Right kidney (tissue), 1 donor: ENCODE measurements at regions not wholly inside any gene's neighbourhood (a gene's known extent, or its start where the extent isn't known, plus 50 kb on each side); places are given as distances from the start of the nearest gene placed in this dataset.

Experiments
- DNase-seq: peaks from one replicate; pipeline ENCODE4 v3.0.0-alpha.2; 2016

DNA sequence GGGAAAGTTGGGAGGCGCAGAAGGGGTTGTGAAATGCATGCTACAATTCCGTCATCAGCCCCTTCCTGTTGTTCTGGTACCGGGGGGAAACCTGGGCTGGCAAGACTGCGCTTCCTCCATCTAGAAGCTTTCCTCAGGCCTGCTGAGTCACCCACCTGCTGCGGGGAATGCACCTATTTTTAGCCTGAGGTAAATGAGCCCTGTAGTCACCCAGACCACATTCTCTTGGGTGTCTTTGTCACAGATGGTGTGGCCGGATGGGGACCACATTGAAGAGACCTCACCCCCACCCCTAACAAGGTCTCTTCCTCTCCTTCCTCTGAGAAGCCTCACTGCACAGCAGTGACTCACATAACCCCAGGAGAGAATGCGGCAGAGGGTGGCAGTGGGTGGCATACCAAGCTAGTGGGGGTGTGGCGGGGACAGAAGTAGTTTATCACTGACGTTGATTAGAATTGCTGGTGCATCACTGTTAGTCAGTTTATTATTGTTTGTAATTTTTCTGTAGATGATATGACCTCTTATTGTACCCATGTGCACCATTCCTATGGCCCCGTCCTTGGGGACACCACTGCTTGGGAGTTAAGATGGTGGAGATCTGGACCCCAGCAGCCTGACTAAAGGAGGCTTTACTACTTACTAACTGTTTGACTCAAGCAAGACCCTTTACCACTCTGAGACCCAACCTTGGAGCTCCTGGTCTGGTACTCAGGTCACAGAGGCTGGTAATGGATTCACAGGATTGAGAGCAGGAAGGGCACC lies 83.0 kb upstream of the DUSP5 start:
- DNase-seq: no peak

DNA sequence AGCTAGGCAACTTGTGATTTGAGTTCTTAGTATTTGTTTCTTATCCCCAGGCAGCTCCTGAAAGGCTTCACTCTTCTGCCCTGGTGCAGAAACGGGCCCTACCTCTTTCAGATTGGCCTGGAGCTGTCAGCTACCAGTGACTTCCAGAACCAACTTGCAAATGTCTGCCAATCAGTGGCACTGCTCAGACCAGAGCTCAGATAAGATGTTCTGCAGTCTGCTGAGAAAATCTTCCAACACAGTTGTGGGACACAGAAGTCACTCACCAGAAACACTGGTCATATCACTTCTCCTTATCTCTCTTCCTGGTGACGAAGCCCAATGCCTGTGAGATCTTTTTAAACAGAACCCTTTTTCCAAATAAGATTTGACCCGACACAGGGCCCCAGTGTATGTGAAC lies 81.9 kb upstream of the DUSP5 start:
- no peak for DNase-seq

DNA sequence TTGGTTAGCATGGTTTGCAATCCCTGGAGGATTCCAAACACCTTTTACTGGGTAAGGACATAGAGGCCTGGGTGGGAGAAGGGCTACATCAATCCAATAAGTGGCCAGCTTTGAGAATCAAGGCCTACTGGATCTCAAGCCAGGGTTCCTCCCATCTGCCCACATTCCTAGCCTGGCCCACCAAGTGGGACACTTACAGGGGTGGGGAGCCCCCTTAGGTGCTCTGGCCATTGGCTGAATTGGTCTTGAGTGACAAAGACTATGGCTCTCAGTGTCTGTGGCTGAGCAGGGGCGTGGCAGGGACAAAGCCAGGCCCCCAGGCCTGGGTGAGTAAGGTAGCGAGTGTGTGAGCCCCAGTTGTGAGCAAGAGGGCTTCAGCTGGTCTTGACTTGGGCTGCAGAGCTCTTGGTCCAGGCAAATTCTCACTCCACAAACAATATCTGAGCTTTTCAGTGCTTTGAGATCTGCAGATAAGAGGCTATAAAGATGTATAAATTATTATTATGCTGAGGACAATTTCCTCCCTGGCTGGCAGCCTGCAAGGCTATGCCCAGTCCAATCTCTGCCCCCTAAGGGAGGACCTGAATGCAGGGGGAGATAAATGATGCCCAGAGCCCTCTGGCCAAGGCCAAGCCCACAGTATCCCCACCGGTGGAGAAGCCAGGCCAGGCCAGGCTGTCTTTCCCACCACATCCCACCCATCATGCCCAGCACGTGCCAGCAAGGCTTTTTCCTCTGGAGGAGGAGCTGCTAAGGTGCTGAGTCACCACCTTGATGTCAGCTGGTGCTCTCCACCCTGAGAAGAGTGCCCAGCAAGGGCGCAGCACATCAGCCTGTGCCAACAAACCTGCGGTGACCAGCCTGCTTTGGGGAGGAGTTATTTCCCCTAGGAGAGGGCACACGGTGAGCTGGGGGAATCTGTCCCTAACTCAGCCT lies 80.7 kb upstream of the DUSP5 start:
- DNase-seq: no peak

DNA sequence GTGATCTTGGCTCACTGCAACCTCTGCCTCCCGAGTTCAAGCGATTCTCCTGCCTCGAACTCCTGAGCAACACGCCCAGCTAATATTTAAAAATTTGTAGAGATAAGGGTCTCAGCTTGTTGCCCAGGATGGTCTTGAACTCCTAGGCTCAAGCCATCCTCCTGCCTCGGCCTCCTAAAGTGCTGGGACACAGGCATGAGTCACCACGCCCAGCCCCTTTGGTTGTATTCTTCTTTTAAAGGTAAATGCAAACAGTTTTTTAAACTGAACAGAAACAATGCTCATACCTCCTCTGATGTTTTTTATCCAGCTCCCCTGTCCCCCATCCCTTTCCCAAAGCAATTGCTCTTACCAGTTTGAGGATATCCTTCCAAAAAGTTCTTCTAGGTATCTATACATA lies 79.5 kb upstream of the DUSP5 start:
- no peak for DNase-seq

DNA sequence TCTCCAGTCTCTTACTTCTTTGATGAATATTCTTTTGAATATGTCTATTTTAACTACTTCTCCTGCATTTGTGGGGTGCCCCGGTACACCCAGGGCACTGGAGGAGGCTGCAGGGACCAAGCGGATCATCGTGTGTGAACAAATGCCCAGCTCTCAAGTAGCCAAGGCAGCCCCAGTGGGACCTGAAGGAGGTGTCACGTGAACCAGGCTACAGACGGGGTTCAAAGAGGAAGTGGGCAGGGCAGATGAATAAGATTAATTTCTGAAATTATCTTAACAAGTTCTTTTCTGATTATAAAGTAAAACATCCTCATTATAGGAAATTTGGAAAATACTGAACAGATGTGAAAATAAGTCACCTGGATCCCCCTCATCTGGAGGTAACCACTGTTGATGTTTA lies 78.4 kb upstream of the DUSP5 start:
- DNase-seq: no peak

DNA sequence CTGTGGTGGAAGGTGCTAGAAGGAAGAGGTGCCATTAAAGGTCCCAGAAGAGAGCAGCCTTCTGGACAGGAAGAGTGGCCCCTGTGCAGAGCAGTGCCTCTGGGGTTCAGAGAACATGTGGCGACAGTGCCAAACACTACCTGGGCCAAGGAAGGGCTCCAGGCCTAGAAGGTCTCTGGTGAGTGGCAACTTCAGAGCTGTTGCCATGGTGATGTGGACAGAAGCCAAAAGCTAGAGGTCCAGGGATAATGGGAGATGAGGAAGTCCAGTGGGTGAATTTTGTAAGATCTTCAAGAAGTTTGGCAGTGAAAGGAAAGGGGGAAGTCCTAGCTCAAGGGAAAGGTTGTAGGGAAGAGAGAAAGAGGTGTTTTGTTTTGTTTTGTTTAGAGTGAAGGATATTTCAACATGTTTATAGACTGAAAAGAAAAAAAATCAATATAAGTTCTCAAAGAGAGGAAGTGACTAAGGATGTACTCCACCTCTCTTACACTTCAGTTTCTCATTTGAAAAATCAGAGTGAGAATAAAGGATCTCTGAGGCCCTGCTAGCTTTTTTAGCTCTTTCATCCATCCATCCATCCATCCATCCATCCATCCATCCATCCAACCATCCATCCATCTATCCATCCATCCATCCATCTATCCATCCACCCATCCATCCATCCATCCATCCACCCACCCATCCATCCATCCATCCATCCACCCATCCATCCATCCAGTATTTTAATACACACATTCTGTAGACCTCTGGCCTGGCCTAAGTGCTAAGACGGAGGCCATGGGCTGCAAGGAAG lies 77.1 kb upstream of the DUSP5 start:
- no peak for DNase-seq

DNA sequence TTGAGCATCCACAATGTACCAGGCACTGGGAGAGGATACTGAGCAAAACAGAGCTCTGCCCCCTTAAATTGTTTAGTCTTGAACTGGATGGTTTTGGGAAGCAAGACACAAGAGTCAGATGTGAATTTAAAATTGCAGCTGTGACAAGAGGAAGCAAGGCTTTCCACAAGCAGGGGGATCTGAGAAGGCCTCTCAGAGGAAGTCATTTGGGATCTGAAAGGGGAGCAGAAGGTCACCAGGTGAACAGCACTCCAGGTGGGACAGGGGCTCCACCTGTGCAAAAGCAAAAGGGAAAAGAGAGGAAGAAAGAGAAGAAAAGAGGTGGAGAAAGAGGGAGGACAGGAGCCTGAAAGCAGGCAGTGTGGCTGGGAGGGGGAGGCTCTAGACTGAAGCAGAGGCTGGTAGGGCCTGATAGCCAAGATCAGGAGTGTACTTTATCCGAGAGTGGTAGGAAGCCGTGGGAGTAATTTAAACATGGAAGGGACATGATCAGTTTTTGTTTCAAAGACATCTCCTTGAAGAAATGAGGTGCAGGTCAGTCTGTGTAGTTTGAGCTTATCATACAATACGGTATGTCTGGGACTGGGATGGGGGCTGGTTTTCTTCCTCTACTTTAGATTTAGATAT lies 76.1 kb upstream of the DUSP5 start:
- DNase-seq: no peak

DNA sequence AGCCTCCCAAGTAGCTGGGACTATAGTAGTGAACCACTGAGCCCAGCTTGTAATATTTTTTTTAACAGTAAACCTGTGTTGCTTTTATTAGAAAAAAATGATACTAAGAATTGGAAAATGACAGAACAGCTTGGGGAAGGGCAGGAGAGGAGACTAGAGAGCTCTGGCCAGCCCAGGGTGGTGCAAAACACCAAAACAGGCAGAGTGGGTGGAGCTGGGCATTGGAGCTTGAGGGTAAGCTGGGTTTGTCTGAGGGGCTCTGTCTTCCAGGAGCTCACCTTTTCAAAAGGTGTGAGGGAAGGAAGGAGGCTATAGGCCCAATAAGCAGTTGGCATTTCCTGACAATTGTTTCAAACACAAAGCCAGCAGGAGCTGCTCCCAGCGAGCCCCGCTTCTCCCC lies 75.2 kb upstream of the DUSP5 start:
- DNase-seq: no peak

DNA sequence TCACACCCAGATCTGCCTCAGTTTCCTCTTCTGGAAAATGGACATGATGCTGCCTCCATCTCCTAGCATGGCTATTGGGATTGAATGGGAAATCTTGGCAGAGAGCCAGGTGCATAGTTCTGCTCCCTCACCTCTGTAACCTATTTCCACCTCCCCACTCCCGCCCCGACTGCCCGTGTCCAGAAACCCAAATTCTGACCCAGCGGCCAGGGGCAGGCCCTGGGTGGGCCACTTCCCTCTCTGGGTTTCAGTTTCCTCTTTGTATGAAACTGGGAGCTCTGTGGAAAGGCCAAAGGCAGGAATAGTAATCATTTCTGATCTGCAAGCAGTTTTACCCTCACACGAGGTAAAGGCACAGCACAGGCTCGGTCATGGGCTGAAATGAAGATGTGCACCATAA lies 74.1 kb upstream of the DUSP5 start:
- no peak for DNase-seq

DNA sequence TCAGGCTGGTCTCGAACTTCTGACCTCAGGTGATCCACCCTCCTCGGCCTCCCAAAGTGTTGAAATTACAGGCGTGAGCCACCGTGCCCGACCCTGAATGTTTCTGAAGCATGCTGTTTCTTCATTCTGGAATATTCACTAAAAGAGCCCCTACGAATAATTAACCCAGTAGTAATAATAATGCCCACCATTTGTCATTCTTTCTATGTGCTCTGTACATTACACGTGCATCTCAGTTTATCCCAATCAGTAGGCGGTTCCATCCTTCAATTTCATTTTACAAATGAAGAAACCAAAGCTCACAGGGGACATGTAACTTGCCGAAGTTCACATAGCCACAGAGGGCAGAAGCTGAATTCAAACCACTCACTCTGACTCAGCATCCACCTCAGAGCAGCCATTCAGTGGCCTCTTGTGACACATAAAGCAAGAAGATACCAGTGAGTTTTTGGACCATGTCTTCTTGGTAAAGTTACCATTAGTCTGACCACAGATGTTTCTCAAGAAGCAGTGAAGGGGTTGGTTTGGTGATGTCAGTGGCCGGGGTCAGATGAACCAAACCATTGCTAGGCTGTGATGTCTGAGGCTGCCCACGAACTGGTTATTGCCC lies 71.9 kb upstream of the DUSP5 start:
- DNase-seq: no peak

DNA sequence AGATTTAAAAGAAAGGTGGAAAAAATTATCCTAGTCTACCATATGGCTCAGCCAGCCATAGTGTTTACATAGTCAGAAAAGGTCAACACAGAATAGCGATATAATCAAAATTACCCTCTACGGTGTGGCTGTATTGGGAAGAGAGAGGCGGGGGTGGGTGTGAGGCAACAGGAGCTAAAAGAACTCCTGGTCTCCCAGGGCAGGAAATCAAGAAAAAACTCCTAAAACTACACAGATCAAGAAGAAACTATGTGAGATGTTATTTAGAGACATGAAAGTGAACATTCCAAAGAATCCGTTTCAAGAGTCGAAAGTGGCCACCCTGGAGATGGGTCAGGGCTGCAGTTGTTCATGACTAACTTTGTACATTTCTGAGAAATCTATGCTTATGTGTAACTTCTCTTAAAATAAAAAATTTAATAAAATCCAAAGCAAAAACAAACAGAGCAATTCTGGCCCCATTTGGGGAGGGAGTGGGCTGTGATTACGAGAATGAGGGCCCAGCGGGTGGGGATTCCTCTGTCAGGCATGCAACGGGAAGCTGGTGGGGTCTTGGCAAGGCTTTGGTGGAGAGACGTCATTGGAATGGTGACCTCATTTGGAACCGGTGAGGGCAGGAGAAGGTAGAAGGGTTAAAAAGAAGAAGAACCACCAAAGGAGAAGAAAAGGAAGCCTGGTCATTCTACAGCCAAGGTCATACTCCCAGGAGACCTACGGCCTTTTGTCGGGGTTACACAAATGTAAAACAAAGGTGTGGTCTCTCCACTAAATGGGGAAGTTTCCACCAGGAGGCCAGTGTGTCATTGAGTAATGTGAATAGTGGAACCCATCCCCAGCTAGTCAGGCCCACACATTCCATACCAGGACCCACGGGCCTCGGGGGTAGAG lies 71.2 kb upstream of the DUSP5 start:
- no peak for DNase-seq

DNA sequence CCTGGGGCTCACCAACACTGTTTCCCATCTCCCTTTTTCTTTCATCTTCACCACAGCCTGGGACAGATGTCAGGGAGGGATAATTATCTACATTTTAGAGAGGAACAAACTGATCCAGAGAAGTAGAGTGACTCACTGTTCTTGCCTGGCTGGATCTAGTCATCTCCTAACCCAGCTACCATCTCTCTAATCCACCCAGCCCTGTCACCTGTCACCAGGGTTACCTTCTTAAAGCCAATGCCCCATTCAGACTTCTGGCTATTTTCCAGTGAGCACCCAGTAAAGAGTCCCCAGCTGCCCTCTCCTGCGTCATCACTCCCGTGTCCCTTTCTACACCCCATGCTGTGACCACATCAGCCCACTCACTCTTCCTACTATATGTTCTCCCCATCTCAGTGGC lies 68.4 kb upstream of the DUSP5 start:
- no peak for DNase-seq

DNA sequence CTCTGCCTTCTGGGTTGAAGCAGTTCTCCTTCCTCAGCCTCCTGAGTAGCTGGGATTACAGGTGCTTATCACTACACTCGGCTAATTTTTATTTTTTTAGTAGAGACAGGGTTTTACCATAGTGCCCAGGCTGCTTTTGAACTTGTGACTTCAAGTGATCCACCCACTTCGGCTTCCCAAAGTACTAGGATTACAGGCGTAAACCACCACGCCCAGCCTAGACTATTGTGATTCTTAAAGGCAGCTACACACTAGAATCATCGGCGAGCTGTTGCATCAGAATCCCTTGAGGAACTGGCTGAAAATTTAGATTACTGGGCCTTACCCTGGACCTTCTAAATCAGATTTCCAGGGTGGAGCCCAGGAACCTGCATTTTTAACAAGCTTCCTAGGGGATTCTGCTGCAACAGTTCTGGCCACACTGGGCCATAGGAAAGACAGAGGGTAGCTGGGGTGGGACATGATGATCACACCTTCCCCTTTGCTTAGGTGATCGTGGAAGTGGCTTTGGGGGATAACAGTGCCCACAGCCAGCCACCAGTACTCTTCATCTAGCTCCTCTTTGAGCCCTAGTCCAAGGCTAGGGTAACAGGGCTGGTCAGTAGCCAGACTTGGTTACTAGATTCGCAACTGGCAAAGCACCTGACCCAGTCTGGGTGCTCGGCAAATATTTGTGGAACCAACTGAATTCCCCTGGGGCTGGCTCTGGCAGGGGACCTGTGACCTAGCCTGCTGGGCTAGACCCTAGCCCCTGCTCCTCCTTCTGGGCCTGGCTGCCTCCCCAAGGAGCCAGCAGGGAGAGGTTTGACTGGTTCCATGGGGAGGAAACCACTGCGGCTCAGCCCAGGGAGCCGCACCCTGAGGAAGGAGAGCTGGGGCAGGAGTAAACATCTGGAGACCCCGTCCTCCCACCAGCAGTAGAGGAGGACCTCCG lies 67.1 kb upstream of the DUSP5 start:
- no peak for DNase-seq

DNA sequence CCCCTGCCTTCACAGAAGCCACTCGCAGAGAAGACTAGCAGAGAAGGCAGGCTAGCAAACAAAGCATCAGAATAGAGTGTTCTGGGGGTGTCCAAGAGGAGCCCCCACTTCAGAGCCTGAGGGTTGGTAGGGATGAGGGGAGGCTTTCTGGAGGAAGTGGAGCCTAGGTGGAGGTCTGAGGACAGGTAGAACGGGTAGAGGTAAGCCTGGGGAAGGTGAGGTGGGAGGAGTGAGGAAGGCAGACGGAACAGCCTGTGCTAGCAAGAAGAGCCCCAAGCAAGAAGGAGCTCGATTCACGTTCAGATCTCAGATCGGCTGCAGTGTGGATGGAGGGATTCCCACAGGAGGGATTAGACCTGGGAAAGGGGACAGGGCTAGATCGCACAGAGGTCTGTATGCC lies 66.0 kb upstream of the DUSP5 start:
- DNase-seq: no peak

DNA sequence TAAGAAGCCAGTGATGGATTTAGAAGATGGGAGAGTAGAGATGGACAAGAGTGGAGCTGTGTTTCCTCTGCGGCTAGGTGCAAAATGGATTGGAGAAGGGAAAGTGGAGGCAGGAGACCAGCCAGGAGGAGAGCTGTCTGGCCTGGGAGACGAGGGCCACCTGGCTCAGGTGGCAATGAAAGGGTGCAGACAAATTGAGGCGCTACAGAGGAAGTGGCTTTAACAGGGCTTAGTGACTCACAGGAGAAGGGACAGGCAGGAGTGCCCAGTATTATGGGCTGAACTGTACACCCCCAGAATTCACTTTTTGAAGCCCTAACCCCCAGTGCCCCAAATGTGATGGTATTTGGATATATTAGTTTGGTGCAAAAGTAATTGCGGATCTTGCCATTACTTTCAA lies 65.6 kb upstream of the DUSP5 start:
- no peak for DNase-seq

DNA sequence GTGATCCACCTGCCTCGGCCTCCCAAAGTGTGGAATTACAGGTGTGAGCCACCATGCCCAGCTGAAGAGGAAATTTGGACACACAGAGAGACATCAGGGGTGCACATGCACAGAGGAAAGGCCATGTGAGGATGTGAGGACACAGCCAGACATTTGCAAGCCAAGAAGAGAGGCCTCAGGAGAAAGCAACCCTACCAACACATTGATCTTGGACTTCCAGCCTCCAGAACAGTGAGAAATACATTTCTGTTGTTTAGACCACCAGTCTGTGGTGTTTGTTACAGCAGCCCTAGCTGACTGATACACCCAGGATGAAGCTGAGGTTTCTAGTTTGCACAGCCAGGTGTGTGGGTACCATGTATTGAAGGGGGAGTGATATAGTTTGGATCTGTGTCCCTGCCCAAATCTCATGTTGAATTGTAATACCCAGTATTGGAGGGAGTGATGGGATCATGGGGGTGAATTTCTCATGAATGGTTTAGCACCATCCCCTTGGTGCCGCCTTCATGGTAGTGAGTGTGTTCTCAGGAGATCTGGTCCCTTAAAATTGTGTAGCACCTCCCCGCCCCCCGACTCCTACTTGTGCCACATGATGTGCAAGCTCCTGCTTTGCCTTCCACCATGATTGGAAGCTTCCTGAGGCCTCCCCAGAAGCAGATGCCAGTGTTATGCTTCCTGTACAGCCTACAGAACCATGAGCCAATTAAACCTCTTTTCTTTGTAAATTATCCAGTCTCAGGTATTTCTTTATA lies 64.7 kb upstream of the DUSP5 start:
- DNase-seq: no peak

DNA sequence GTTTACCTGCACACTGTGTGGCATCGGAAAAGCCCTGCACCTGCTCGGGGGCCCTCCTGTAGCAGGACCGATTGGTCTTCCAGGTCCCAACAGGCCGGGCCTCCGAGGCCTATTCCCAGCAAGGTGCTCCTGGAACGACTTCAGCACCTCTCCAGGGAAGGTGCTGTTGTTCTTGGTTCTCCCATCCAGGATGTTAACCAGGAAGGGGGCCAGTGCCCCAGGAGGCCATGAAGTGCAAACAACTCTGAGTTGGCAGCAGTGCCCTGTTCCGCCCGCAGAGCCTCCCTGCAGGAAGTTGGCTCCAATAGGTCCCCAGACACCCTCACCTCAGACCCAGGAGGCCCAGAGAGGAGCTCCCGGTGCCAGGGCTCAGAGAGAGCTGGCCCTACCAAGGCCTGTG lies 64.0 kb upstream of the DUSP5 start:
- no peak for DNase-seq

DNA sequence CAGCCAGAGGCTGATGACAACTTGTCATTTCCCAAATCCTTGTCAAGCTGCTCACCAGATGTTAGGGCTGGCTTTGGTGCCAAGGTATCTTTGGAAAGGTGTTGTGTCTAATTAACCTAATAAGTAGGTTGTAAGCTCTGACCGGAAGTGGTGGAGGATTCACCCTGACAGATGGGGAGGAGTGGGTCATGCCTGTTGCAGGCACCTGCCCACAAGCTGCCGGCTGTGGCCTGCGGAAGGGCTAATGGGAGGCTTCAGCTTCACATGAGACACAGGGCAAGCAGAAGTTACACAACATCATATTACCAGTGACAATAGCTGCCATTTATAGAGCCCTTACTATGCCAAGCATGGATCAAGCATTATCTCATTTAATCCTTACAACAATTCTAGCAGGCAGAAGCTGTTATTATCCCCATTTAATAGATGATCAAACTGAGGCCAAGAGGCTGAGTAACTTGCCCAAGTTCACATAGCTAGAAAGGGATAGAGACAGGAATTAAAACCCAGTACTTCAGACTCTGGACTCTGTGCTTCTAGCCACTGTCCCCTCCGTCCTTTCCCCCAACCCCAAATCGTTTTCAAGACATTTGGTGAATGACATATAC lies 63.1 kb upstream of the DUSP5 start:
- DNase-seq: no peak
